Ishikawa (cell line): ENCODE measurements at regions not wholly inside any gene's neighbourhood (a gene's known extent, or its start where the extent isn't known, plus 50 kb on each side); places are given as distances from the start of the nearest gene placed in this dataset.

ENCODE experiments used
- CEBPB ChIP-seq: IDR thresholded peaks from 2 replicates; pipeline ENCODE4 v1.6.1; 2012
- CREB1 ChIP-seq: IDR thresholded peaks from 2 replicates; pipeline ENCODE4 v1.6.1; 2012; ENCODE audit warnings: low read depth
- EGR1 ChIP-seq: IDR thresholded peaks from 2 replicates; pipeline ENCODE4 v1.6.1; 2012
- EP300 ChIP-seq: IDR thresholded peaks from 2 replicates; pipeline ENCODE4 v1.6.1; 2012; ENCODE audit warnings: borderline replicate concordance
- FOXM1 ChIP-seq: IDR thresholded peaks from 2 replicates; pipeline ENCODE4 v1.6.1; 2012; ENCODE audit warnings: low read depth, borderline replicate concordance
- NFIC ChIP-seq: IDR thresholded peaks from 2 replicates; pipeline ENCODE4 v1.6.1; 2012
- RAD21 ChIP-seq: IDR thresholded peaks from 2 replicates; pipeline ENCODE4 v1.6.1; 2012; ENCODE audit warnings: low read depth
- TAF1 ChIP-seq: IDR thresholded peaks from 2 replicates; pipeline ENCODE4 v1.6.1; 2012; ENCODE audit warnings: low read depth, mild to moderate bottlenecking
- TCF12 ChIP-seq: IDR thresholded peaks from 2 replicates; pipeline ENCODE4 v1.6.1; 2012; ENCODE audit warnings: low read depth
- TEAD4 ChIP-seq: IDR thresholded peaks from 2 replicates; pipeline ENCODE4 v1.6.1; 2012
- YY1 ChIP-seq: IDR thresholded peaks from 2 replicates; pipeline ENCODE4 v1.6.1; 2012; ENCODE audit warnings: low read depth
- ZBTB7A ChIP-seq: IDR thresholded peaks from 2 replicates; pipeline ENCODE4 v1.6.1; 2012; ENCODE audit warnings: low read depth
- TF ChIP-seq, protein P1 (sequence below): IDR thresholded peaks from 2 replicates; pipeline ENCODE4 v1.6.1; 2012; ENCODE audit warnings: low read depth, mild to moderate bottlenecking
- TF ChIP-seq, protein P2 (sequence below): IDR thresholded peaks from 2 replicates; pipeline ENCODE4 v1.6.1; 2012
- TF ChIP-seq, protein P3 (sequence below): IDR thresholded peaks from 2 replicates; pipeline ENCODE4 v1.6.1; 2012

DNA sequence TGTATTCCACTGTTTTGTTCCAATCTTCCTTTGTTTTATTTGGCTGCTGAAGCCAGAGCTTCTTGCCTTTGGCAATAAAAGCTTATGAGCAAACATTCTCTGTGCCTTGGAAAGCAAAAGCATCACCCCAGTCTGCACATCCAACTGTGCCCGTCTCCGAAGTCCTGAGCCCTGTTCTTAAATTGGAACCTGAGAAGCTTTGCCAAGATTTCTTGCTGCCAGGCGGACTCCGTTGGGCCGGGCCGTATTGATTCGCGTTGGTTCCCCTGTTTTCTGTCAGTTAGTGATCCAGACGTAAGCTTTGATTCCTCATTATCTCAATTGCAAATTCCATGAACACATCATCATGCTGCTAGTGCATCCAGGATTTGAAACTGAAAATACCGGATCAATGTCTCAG lies 793.0 kb downstream of the OLFM4 start:
- TF ChIP-seq CEBPB (no peak), TAF1 (no peak), TCF12 (no peak), TEAD4 (no peak), NFIC (no peak), EP300 (no peak), CREB1 (no peak), YY1 (no peak), EGR1 (no peak), ZBTB7A (no peak), RAD21 (no peak), FOXM1 (no peak)
- TF ChIP-seq, protein P1, sequence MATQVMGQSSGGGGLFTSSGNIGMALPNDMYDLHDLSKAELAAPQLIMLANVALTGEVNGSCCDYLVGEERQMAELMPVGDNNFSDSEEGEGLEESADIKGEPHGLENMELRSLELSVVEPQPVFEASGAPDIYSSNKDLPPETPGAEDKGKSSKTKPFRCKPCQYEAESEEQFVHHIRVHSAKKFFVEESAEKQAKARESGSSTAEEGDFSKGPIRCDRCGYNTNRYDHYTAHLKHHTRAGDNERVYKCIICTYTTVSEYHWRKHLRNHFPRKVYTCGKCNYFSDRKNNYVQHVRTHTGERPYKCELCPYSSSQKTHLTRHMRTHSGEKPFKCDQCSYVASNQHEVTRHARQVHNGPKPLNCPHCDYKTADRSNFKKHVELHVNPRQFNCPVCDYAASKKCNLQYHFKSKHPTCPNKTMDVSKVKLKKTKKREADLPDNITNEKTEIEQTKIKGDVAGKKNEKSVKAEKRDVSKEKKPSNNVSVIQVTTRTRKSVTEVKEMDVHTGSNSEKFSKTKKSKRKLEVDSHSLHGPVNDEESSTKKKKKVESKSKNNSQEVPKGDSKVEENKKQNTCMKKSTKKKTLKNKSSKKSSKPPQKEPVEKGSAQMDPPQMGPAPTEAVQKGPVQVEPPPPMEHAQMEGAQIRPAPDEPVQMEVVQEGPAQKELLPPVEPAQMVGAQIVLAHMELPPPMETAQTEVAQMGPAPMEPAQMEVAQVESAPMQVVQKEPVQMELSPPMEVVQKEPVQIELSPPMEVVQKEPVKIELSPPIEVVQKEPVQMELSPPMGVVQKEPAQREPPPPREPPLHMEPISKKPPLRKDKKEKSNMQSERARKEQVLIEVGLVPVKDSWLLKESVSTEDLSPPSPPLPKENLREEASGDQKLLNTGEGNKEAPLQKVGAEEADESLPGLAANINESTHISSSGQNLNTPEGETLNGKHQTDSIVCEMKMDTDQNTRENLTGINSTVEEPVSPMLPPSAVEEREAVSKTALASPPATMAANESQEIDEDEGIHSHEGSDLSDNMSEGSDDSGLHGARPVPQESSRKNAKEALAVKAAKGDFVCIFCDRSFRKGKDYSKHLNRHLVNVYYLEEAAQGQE: no peak
- TF ChIP-seq, protein P2, sequence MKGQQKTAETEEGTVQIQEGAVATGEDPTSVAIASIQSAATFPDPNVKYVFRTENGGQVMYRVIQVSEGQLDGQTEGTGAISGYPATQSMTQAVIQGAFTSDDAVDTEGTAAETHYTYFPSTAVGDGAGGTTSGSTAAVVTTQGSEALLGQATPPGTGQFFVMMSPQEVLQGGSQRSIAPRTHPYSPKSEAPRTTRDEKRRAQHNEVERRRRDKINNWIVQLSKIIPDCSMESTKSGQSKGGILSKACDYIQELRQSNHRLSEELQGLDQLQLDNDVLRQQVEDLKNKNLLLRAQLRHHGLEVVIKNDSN: no peak
- TF ChIP-seq, protein P3, sequence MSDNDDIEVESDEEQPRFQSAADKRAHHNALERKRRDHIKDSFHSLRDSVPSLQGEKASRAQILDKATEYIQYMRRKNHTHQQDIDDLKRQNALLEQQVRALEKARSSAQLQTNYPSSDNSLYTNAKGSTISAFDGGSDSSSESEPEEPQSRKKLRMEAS: no peak

DNA sequence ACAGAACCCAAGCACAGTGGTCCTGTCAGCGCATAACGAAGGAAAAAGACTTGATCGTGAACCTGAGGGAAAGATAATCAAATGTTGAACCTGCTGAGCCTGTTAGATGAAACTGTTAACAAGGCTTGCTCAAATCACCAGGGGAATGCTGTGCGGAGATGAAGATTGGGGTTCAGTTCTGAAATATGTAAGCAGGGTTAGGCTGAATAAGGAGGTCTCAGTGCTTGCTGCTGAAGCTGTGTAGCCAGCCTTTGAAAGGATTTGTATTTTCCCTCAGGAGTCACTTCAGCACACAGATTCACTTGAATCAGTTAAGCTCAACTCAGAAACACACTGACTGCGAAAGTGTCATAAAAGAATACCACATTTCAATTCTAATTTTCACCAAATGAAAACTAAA lies 793.5 kb downstream of the OLFM4 start:
- TF ChIP-seq RAD21 (no peak), NFIC (no peak), CREB1 (no peak), TCF12 (no peak), CEBPB (no peak), YY1 (no peak), EGR1 (no peak), FOXM1 (no peak)
- TF ChIP-seq, protein P1: no peak
- TF ChIP-seq, protein P3: no peak

DNA sequence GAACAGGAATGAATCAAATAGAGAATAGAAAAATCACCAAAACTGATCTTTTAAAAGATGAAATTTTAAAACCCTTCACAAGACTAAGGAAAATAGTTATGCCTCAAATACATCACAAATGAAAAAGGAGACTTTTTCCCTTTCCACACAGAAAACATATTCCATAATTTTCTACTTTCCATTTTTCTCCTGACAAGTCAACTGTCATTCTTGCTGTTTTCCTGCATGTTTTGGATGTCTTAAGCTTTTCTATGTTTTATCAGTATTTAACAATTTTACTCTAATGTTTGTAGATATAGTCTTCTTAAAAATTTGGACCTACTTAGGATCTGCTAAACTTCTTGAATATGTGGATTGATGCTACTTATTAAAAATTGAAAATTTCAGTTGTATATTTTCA lies 810.8 kb downstream of the OLFM4 start:
- no peak for TF ChIP-seq NFIC
- TF ChIP-seq, protein P2: no peak

DNA sequence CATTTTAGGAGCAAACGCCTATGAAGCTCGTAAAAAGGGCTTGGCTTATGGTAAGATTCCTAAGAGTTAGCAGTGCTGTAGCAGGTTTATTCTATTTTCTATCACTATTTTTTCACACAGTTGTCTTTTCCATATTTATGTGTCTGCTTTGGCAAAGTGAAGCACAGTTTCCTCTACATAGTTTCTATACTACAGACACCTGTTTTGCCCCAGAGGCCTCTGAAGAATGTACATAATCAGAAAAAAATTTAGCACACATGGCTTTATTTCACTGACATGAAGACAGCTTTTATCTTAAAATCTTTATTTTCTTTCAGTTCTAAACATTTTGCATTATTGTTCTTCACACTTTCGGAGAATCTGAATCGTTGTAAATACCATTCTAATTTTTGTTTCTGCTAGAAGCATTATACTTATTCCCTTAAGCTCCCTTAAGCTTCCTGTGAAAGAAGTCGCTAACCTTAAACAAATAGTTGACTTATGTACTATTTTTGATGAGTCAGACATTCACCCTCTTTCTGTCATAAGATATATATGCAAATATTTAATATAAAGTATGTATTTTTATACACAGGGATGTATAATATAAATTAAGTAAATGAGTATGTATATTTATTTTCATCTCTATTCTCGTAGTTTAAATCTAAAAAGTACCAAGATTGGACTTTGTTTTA lies 816.0 kb downstream of the OLFM4 start:
- TF ChIP-seq, protein P3: no peak
- TF ChIP-seq EGR1 (no peak), FOXM1 (no peak), TAF1 (no peak), TCF12 (no peak), NFIC (no peak), CREB1 (no peak), EP300 (no peak), TEAD4 (no peak), ZBTB7A (no peak), CEBPB (no peak), YY1 (no peak), RAD21 (no peak)
- TF ChIP-seq, protein P2: no peak
- TF ChIP-seq, protein P1: no peak
